ENCODE measurements at regions not wholly inside any gene's neighbourhood (a gene's known extent, or its start where the extent isn't known, plus 50 kb on each side); places are given as distances from the start of the nearest gene placed in this dataset.

GRCh38 chrX:39377157-39377556, 575.9 kb downstream of the MID1IP1 start:
- no peak for TF ChIP-seq CTCF (IDR thresholded peaks at IDR 0.05)
- Mint-ChIP-seq H3K4me1 (no peaks in the 10 kb centered on the region), H3K27me3 (no peaks in the 10 kb centered on the region), H3K4me3 (no peak overlapping the region), H3K27ac (no peak overlapping the region), H3K36me3 (ENCODE audit: low read depth) (no peaks in the 10 kb centered on the region), H3K9me3 (no peaks in the 10 kb centered on the region)
- ATAC-seq (ENCODE audit: low read depth) (no peak), DNase-seq (no peak)
- POLR2A ChIA-PET, result no interaction called here
- CTCF ChIA-PET, result no interaction called here
- intact Hi-C loops (cut with micrococcal nuclease), result no loop called here

- DNase-seq, result no peak
- Mint-ChIP-seq H3K27ac (no peak overlapping the region), H3K4me3 (no peak overlapping the region), H3K9me3 (no peaks in the 10 kb centered on the region), H3K4me1 (no peaks in the 10 kb centered on the region), H3K27me3 (no peaks in the 10 kb centered on the region), H3K36me3 (ENCODE audit: low read depth) (no peaks in the 10 kb centered on the region)
- no peak for ATAC-seq (ENCODE audit: low read depth)
- no peak for TF ChIP-seq CTCF (IDR thresholded peaks at IDR 0.05)
- intact Hi-C loops (cut with micrococcal nuclease), result no loop called here
- ChIA-PET CTCF (no interaction called here), POLR2A (interaction anchor here (0.6 kb wide), 1 partner anchor 15 kb away, joined by 3 read pairs; no protein-coding TSS in a partner anchor)
Observed at GRCh38 chrX:39377773-39378172, 576.5 kb downstream of the MID1IP1 start.

GRCh38 chrX:39381422-39381821, 580.2 kb downstream of the MID1IP1 start:
- ChIA-PET POLR2A (no interaction called here), CTCF (no interaction called here)
- Mint-ChIP-seq H3K27ac (no peak overlapping the region), H3K36me3 (ENCODE audit: low read depth) (no peaks in the 10 kb centered on the region), H3K4me3 (no peak overlapping the region), H3K9me3 (no peaks in the 10 kb centered on the region), H3K4me1 (no peaks in the 10 kb centered on the region), H3K27me3 (peaks cover 9% of the 10 kb centered on the region)
- no peak for ATAC-seq (ENCODE audit: low read depth)
- no peak for DNase-seq
- TF ChIP-seq CTCF (IDR thresholded peaks at IDR 0.05), result no peak
- intact Hi-C loops (cut with micrococcal nuclease), result no loop called here

- Mint-ChIP-seq H3K27me3 (peaks cover 12% of the 10 kb centered on the region), H3K9me3 (no peaks in the 10 kb centered on the region), H3K36me3 (ENCODE audit: low read depth) (no peaks in the 10 kb centered on the region), H3K4me1 (no peaks in the 10 kb centered on the region), H3K4me3 (no peak overlapping the region), H3K27ac (no peak overlapping the region)
- intact Hi-C loops (cut with micrococcal nuclease), result no loop called here
- ChIA-PET POLR2A (no interaction called here), CTCF (no interaction called here)
- no peak for TF ChIP-seq CTCF (IDR thresholded peaks at IDR 0.05)
- ATAC-seq (ENCODE audit: low read depth), result no peak
- DNase-seq, result no peak
Observed at GRCh38 chrX:39384996-39385395, 583.7 kb downstream of the MID1IP1 start.

GRCh38 chrX:39388730-39389129, 587.5 kb downstream of the MID1IP1 start:
- no peak for TF ChIP-seq CTCF (IDR thresholded peaks at IDR 0.05)
- ChIA-PET POLR2A (no interaction called here), CTCF (no interaction called here)
- H3K9me3 Mint-ChIP-seq, result no peaks in the 10 kb centered on the region
- no peak for DNase-seq
- H3K4me1 Mint-ChIP-seq, result no peaks in the 10 kb centered on the region
- H3K27ac Mint-ChIP-seq, result no peak overlapping the region
- no peaks in the 10 kb centered on the region for H3K36me3 Mint-ChIP-seq (ENCODE audit: low read depth)
- intact Hi-C loops (cut with micrococcal nuclease), result no loop called here
- H3K27me3 Mint-ChIP-seq, result peaks cover 13% of the 10 kb centered on the region
- no peak for ATAC-seq (ENCODE audit: low read depth)
- no peak overlapping the region for H3K4me3 Mint-ChIP-seq
